ENCODE measurements at regions not wholly inside any gene's neighbourhood (a gene's known extent, or its start where the extent isn't known, plus 50 kb on each side); places are given as distances from the start of the nearest gene placed in this dataset.
"Not testable (repeated sequence)": the region's sequence is repeated elsewhere in the genome, so short reads cannot be mapped to it uniquely, and the experiment has no call there.

- DNase-seq (ENCODE audit: low spot score) = no peak
These were observed 188.5 kb downstream of the PWWP3B start for GRCh38 chrX:106356580-106356979.

- no peak for DNase-seq (ENCODE audit: low spot score)
These were observed 195.1 kb downstream of the PWWP3B start for GRCh38 chrX:106363214-106363613.

DNA sequence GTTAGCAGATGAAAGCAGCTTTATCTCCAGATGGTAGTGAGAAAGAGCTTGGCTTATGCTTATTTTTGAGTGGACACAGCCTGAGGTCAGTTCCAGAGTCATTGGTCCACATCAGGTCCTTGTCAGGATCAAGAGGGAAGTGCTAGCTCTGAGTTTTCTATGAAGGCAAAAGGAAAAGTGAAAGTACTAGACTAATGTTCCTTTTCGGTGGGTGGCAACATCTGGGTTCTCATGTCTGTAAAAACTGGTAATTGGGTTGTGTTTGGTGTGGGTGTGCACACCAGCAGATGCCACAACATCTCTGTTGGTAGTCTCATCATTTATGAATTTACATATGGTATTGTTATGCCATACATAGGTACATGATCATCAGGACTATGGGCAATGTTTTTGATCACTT is 210.5 kb downstream of the PWWP3B start:
- no peak for DNase-seq (ENCODE audit: low spot score)

GRCh38 chrX:106391284-106391911 is 220.4 kb upstream of the RADX start:
- DNase-seq (ENCODE audit: low spot score) = no peak

DNA sequence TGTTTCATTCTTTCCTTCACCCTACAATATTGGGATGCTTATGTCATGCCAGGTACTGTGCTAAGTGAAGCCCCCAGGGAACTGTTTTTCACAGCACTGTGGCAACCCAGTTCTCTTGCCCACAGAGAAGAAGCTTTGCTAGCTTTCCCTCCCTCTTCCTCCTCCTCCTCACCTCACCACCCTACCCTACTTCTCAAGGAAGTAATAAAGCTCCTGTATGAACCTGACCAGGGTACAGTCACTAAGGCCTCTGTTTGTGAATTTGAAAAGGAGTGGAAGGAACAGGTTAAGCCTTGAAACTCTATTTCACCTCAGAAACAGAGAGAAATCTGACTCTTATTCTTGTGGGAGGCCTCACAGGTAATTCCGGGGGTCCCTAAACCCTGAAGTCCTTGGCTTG is 219.4 kb upstream of the RADX start:
- no peak for DNase-seq (ENCODE audit: low spot score)

DNA sequence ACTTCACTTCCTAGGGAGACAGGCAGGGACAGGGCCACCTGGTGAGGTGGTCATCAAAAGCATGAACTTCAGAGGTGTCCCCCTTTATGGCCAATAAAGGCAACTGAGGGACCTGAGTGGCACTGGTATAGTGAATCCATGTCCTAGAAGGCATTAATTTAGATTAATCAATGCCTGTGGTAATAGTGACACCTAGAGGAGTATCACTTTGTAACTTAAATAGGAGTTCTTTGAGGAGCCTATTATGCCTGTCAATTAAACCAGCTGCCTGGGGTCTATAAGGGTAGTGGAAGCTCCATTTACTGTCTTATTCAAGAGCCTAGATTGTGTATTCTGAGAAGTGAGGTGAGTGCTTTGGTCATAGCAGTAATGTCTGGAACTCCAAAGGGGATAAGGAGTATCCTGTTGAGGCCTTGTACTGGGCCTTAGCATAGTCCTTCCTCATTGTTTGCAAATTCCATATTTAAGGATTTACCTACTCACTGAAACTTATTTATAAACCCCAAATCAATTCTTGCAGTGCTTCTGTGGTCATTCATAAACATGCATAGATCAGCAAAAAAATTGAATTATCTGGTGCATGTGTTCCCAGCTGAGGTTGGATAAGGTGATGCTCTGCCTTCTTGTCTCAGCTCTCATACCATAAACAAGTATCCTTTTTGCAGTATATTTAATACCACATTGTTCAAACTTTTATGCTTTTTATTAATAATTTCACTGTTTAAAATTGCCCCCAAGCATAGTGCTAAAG is 213.8 kb upstream of the RADX start:
- no peak for DNase-seq (ENCODE audit: low spot score)

DNA sequence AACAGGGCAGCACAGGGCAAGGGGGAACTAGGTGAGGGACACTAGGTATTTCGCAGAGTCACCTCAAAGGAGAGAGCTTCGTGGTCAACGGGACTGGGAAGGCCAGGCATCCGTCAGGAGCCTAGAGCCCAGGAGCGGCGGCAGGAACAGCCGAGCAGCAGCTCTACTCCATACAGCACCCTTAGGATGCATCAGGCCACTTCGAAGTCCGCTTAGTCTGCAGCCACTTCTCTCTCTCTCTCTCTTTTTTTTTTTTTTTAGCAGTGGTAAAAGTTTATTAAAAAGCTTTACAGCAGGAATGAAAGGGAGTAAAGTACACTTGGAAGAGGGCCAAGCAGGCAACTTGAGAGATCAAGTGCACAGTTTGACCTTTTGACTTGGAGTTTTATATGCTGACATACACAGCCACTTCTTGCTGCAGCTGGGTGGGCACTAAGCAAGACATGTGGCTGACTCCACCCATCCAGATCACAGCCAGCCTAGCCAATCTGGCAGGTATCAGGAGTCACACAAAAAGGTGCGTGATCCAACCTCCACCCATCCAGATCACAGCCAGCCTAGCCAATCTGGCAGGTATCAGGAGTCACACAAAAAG is 209.7 kb upstream of the RADX start:
- DNase-seq (ENCODE audit: low spot score) = no peak

GRCh38 chrX:106404512-106404911 is 207.3 kb upstream of the RADX start:
- DNase-seq (ENCODE audit: low spot score) = no peak

DNA sequence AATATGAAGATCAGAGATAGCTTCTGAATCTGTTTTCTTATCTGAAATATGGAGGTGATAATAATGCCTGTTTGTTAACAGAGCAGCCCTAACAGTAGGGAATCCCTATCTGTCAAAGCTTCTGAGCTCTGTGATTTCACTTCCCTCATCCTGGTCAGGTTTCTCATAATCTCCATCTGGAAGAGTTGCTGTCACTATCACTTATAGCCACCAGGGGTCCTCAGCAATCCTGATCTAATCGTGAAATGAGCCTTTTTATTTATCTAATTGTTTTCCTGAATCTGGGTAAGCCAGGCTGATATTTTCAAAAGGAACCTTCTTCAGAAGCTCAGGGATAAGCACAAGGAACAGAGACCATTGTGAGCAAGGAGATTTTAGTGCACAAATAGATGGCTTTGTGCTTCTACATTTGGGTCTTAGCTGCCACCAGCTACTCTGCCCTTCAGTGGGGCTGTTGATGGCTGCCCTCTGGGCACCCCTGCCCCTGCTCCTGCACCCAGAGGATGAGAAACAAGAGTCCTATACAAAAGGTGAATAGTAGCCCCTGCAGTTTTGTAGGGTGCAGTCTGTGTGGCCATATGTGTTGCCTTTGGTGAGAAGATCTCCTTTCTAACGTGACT is 196.4 kb upstream of the RADX start:
- peak; percentile 16 for DNase-seq (ENCODE audit: low spot score)

DNA sequence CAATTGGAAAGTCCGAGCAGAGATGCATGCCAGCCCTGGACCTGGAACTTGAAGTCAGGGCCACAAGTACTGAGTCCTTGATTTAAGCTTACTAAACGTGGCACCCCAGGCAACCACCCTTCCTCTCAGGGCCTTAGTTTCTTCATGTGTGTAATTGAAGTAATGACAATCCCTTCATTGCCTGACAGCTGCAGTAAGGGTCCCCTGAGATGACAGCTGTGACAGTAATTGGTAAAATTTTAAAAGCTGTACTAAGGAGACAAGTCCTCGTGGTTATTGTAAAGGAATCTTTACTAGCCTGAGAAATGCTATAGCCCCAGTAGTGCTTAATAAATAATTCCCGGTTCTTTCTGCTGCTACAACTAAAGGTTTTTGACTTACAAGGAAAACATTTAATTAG is 175.1 kb upstream of the RADX start:
- DNase-seq (ENCODE audit: low spot score) = no peak

DNA sequence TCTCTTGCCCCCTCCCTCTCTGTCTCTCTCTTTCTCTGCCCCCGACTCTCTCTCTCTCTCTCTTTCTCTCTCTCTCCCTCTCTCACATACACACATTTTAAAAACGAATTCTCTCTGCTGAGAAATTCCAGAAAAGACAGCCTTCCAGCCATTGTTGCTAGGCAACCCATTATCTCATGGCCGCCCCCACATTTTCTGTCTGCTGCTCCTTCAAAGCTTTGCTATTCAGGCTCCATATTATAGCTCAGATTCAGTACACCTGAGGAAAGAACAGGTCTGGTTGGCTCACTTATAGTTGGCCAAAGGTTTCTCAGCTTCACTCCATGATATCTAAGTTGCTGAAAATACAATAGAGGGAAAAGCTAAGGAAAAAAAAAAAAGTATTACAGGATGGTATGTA is 174.4 kb upstream of the RADX start:
- DNase-seq (ENCODE audit: low spot score) = no peak

GRCh38 chrX:106450405-106450804 is 161.4 kb upstream of the RADX start:
- DNase-seq (ENCODE audit: low spot score) = no peak

DNA sequence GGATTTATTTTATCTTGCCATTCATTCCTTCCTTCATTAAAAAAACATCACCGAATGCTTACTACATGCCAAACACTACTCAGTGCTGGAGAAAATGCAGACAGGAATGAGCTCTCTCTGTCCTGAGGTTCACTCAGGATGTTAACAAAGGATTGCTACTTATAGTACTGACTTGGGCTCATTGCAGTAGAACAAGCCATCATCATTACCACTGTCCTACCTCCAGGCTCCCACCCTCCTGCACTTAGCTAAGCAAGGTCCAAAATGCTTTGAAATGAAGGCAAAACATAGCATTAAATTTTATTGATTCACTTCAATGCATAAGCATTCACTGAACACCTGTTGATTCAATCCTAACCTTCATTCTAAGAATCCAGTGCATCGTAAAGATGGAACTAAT is 159.8 kb upstream of the RADX start:
- no peak for DNase-seq (ENCODE audit: low spot score)

DNA sequence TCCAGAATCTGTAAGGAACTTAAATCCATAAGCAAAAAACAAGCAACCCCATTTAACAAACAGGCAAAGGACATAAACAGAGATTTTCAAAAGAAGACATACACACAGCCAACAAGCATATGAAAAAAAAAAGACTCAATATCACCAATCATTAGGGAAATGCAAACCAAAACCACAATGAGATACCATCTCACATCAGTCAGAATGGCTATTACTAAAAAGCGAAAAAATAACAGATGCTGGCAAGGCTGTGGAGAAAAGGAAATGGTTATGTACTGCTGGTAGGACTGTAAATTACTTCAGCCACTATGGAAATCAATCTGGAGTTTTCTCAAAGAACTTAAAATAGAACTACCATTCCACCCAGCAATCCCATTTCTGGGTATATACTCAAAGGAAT is 156.8 kb upstream of the RADX start:
- DNase-seq (ENCODE audit: low spot score) = no peak

GRCh38 chrX:106457802-106458201 is 154.0 kb upstream of the RADX start:
- no peak for DNase-seq (ENCODE audit: low spot score)

DNA sequence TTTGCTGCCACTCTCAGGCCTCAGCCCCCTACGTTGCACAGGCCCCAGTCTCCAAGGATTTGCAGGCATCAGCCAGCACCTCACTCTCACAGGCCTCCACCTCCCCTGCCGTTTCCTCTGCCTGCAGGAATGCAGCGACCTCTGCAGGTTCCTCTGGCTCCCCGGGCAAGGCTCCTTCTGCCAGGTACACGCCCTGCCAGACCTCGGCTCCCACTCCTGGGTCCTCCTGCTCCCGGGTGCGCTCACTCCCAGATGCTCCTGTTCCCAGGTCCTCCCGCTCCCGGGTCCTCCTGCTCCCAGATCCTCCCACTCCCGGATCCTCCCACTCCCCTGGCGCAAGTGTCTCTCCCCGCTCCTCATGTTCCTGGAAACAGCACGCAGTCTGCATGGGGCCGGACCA is 144.4 kb upstream of the RADX start:
- no peak for DNase-seq (ENCODE audit: low spot score)

DNA sequence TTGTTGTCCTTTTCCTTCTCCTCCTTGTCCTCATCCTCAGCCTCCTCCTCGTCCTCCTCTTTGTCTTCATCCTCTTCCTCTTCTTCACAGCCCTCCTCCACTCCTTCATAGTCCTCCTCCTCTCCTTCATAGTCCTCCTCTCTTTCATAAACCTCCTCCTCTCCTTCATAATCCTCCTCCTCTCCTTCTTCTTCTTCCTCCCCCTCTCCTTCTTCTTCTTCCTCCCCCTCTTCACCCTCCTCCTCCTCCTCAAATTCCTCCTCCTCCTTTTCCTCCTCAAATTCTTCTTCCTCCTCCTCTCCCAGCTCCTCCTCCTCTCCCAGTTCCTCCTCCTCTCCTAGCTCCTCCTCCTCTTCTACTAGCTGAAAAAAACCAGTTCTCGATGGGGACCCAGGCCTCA is 143.8 kb upstream of the RADX start:
- DNase-seq (ENCODE audit: low spot score) = no peak

DNA sequence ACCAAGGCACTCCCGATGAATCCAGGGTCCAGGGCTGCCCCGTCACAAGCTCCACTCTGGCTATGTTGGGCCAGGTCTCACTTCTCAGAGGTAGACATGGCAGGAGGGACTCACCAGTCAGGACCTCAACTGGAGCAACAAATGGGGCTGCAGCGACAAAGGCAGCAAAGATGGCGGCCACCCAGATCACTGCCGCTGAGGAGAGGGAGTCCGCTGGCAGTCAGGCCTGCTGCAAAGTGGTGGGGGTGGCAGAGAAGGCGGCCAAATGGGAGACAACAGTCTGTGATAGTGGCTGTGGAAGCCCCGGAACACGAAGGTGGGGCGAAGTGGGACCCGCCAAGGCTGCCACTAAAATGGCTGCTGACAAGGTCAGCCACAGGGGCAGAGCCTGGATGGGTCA is 143.3 kb upstream of the RADX start:
- DNase-seq (ENCODE audit: low spot score) = no peak

DNA sequence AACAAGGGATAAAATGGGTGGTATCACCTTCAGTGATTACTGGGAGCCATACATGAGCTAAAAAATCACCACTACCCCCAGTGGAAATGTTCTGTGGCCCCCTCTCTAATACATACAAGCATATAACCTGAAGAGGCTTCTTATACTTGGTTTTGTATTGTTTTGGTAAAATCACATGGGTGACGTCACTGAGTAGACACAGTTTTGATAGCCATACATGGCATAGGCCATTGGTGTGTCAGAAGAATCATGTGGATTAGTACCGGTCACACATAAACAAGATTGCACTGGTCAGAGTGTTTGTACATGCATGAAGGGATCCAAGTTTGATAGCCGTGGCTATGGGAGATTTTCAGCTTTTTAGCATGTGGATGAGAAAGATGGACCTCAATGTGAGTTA is 131.9 kb upstream of the RADX start:
- no peak for DNase-seq (ENCODE audit: low spot score)

GRCh38 chrX:106481341-106481740 is 130.4 kb upstream of the RADX start:
- DNase-seq (ENCODE audit: low spot score) = peak; percentile 59

GRCh38 chrX:106484233-106484632 is 127.5 kb upstream of the RADX start:
- peak; percentile 55 for DNase-seq (ENCODE audit: low spot score)

DNA sequence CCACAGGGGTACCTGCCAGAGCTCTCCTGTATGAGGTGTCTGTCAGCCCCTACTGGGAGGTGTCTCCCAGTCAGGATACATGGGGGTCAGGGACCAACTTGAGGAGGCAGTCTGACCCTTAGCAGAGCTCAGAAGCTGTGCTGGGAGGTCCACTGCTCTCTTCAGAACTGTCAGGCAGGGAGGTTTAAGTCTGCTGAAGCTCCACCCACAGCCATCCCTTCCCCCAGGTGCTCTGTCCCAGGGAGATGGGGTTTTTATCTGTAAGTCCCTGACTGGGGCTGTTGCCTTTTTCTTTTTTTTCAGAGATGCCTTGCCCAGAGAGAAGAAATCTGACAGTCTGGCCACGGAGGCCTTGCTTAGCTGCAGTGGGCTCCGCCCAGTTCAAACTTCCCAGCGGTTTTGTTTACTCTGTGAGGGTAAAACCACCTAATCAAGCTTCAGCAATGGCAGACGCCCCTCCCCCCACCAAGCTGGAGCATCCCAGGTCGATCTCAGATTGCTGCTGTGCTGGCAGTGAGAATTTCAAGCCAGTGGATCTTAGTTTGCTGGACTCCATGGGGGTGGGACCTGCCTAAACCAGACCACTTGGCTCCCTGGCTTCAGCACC is 118.5 kb upstream of the RADX start:
- not testable (repeated sequence) for DNase-seq (ENCODE audit: low spot score)

DNA sequence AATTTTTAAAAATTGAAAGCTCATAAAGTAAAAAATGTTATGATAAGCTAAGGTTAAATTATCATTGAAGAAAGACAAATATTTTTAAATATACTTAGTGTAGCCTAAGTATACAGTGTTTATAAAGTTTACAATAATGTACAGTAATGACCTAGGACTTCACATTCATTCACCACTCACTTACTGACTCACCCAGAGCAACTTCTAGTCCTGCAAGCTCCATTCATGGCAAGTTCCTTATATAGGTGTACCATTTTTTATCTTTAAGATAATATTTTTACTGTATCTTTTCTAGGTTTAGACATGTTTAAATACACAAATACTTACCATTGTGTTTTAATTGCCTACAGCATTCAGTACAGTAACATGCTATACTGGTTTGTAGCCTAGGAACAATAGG is 112.3 kb upstream of the RADX start:
- DNase-seq (ENCODE audit: low spot score) = no peak
